Hematopoietic multipotent progenitor cell treated with erythropoietin and hydrocortisone succinate and interleukin-3 and kit ligand, for 17 days (in vitro differentiated cells): ENCODE measurements at regions not wholly inside any gene's neighbourhood (a gene's known extent, or its start where the extent isn't known, plus 50 kb on each side); places are given as distances from the start of the nearest gene placed in this dataset.

Source experiments
- DNase-seq: peaks from one replicate; pipeline ENCODE4 v3.0.0-alpha.2; 2015; ENCODE audit warnings: low spot score

- DNase-seq = no peak
Observed at GRCh38 chr4:163622379-163623035, 128.0 kb downstream of the TMA16 start.

GRCh38 chr4:163623787-163624186 is 129.3 kb downstream of the TMA16 start:
- DNase-seq = no peak

GRCh38 chr4:163624727-163625126 is 130.2 kb downstream of the TMA16 start:
- no peak for DNase-seq

GRCh38 chr4:163631288-163631687 is 136.8 kb downstream of the TMA16 start:
- DNase-seq = no peak

- DNase-seq = no peak
Observed at GRCh38 chr4:163638909-163639308, 144.4 kb downstream of the TMA16 start.

- DNase-seq = no peak
Observed at GRCh38 chr4:163649557-163650091, 155.1 kb downstream of the TMA16 start.

GRCh38 chr4:163651761-163652160 is 157.3 kb downstream of the TMA16 start:
- no peak for DNase-seq

- DNase-seq = no peak
Observed at GRCh38 chr4:163654621-163655020, 160.1 kb downstream of the TMA16 start.

GRCh38 chr4:163660636-163661035 is 166.1 kb downstream of the TMA16 start:
- no peak for DNase-seq

GRCh38 chr4:163662768-163663167 is 168.3 kb downstream of the TMA16 start:
- DNase-seq = no peak

- no peak for DNase-seq
Observed at GRCh38 chr4:163663454-163664225, 169.2 kb downstream of the TMA16 start.

- DNase-seq = no peak
Observed at GRCh38 chr4:163665101-163665500, 170.6 kb downstream of the TMA16 start.

- no peak for DNase-seq
Observed at GRCh38 chr4:163665521-163666331, 171.2 kb downstream of the TMA16 start.

GRCh38 chr4:163666332-163666873 is 171.9 kb downstream of the TMA16 start:
- DNase-seq = no peak

GRCh38 chr4:163672751-163673150 is 178.3 kb downstream of the TMA16 start:
- DNase-seq = no peak

- no peak for DNase-seq
Observed at GRCh38 chr4:163673848-163674697, 179.6 kb downstream of the TMA16 start.

GRCh38 chr4:163679189-163679588 is 184.7 kb downstream of the TMA16 start:
- DNase-seq = no peak

- DNase-seq = no peak
Observed at GRCh38 chr4:163680386-163681098, 186.1 kb downstream of the TMA16 start.

- DNase-seq = peak; percentile 55
Observed at GRCh38 chr4:163681208-163681821, 186.8 kb downstream of the TMA16 start.

- no peak for DNase-seq
Observed at GRCh38 chr4:163688856-163689255, 194.4 kb downstream of the TMA16 start.
